Left ventricle myocardium inferior (tissue), 1 donor: ENCODE measurements at regions not wholly inside any gene's neighbourhood (a gene's known extent, or its start where the extent isn't known, plus 50 kb on each side); places are given as distances from the start of the nearest gene placed in this dataset.

Source experiments
- DNase-seq: peaks from one replicate; pipeline ENCODE4 v3.0.0-alpha.2; 2020
- H3K27ac ChIP-seq: fragments of 200-600 bp; replicated peaks from 2 replicates; pipeline ENCODE4 v1.8.0; 2021
- H3K27me3 ChIP-seq: fragments of 200-600 bp; 2 replicates; pipeline ENCODE4 v1.8.0; 2021; ENCODE audit warnings: low read depth
- H3K36me3 ChIP-seq: fragments of 200-600 bp; 2 replicates; pipeline ENCODE4 v1.8.0; 2021
- H3K4me1 ChIP-seq: fragments of 200-600 bp; 2 replicates; pipeline ENCODE4 v1.8.0; 2021
- H3K4me3 ChIP-seq: fragments of 200-600 bp; 2 replicates; pipeline ENCODE4 v1.8.0; 2021; ENCODE audit warnings: mild to moderate bottlenecking, moderate library complexity
- H3K9me3 ChIP-seq: fragments of 200-600 bp; replicated peaks from 2 replicates; pipeline ENCODE4 v1.8.0; 2021
- CTCF ChIP-seq: fragments of 200-600 bp; IDR thresholded peaks from 2 replicates; pipeline ENCODE4 v1.8.0; 2021; ENCODE audit warnings: antibody characterized with exemption, mild to moderate bottlenecking, borderline replicate concordance
- intact Hi-C: fragments of 100-400 bp; cut with micrococcal nuclease; formaldehyde crosslinking; loops from one replicate; pipeline ENCODE4 v1.11.0; 2022
- donor health status: DM: no; HTN: yes; CAD: no; lungs with severe emphysema.

DNA sequence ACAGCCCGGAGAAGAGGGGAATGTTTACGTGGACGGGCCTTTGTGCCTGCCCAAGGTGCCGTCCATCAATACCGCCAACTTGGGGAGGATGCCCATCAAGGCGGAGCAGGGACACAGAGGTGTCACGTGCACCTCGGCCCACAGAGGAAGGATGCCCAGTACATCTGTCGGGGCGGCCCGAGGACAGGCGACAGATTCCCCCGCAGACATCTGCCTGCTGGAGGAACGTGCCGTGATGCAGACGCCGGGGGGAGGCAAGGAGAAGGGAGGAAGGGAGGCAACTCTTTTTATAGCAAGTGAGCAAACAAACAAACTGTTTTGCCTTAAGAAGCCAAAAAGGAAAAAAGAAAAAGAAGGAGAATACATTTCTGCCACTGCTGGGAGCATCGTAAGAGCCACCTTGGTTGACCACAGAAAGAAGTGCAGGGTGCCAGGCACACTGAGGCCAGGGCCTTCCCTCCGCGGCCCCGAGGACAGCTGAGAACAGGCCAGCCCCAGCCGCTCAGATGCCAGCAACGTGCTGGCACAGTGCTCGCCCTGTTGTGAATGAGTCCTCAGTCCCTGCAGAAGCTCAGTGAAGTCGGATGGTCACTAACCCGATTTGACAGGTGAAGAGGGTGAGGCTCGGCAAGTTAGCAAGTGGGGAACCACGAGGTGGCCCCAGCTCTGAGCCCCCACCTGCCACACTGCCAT lies 146.4 kb downstream of the RBFOX3 start:
- H3K27me3 ChIP-seq: peaks cover 79% of the 10 kb centered on the region
- TF ChIP-seq CTCF: no peak
- no peaks in the 10 kb centered on the region for H3K4me1 ChIP-seq
- no peak overlapping the region for H3K27ac ChIP-seq
- no peak for DNase-seq
- H3K36me3 ChIP-seq: no peaks in the 10 kb centered on the region
- no peaks in the 10 kb centered on the region for H3K9me3 ChIP-seq
- no peak overlapping the region for H3K4me3 ChIP-seq
- intact Hi-C loops: no loop called here

DNA sequence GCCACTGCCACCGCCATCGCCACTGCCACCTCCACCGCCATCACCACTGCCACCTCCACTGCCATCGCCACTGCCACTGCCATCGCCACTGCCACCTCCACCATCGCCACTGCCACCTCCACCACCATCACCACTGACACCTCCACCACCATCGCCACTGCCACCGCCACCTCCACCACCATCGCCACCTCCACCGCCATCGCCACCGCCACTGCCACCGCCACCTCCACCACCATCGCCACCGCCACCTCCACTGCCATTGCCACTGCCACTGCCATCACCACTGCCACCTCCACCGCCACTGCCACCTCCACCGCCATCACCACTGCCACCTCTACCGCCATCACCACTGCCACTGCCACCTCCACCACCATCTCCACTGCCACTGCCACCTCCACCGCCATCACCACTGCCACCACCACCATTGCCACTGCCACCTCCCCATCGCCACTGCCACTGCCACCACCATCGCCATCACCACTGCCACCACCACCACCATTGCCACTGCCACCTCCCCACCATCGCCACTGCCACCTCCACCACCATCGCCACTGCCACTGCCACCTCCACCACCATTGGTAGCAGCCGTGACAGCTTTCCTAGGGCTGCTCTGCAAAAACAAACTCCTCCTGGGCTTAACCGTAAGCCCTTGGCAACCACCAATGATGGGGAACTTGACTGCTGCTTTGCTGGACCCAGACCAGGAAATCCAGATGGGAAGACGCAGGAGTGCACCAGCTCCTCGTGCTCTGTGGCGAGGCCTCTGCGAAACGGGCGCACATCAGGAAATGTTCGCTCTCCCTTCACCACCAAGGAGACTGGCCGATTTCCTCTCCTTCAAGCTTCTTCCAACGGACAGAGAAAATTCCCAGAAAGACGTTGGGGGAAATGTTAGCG lies 147.2 kb downstream of the RBFOX3 start:
- no peaks in the 10 kb centered on the region for H3K4me1 ChIP-seq
- TF ChIP-seq CTCF: no peak
- intact Hi-C loops: no loop called here
- no peaks in the 10 kb centered on the region for H3K9me3 ChIP-seq
- no peaks in the 10 kb centered on the region for H3K36me3 ChIP-seq
- no peak for DNase-seq
- no peak overlapping the region for H3K27ac ChIP-seq
- no peak overlapping the region for H3K4me3 ChIP-seq
- peaks cover 80% of the 10 kb centered on the region for H3K27me3 ChIP-seq

GRCh38 chr17:79461041-79461440 lies 149.8 kb downstream of the RBFOX3 start:
- Histone ChIP-seq H3K4me1 (no peaks in the 10 kb centered on the region), H3K27ac (no peak overlapping the region), H3K36me3 (no peaks in the 10 kb centered on the region), H3K4me3 (no peak overlapping the region), H3K27me3 (peaks cover 77% of the 10 kb centered on the region), H3K9me3 (no peaks in the 10 kb centered on the region)
- no peak for TF ChIP-seq CTCF
- no peak for DNase-seq
- intact Hi-C loops: no loop called here

DNA sequence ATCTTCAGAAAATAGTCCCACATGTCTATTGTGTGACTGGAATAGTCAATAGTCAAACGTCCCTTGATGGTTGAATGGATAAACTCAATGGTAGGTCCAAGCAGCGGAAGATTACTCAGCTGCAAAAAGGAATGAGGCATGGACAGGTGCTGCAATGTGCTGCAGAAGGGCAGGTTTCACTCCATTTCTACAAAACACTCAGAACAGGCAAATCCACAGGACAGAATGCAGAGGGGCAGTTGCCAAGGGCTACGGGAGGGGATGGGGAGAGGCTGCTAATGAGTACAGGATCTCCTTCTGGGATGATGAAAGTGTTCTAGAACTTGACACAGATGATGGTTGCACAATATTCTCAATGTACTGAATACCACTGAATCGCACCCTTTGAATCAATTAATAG lies 151.0 kb downstream of the RBFOX3 start:
- H3K27me3 ChIP-seq: peaks cover 77% of the 10 kb centered on the region
- H3K4me1 ChIP-seq: no peaks in the 10 kb centered on the region
- no peaks in the 10 kb centered on the region for H3K9me3 ChIP-seq
- no peak for TF ChIP-seq CTCF
- intact Hi-C loops: no loop called here
- no peak overlapping the region for H3K4me3 ChIP-seq
- H3K36me3 ChIP-seq: no peaks in the 10 kb centered on the region
- DNase-seq: no peak
- no peak overlapping the region for H3K27ac ChIP-seq

GRCh38 chr17:79459003-79459655 lies 151.7 kb downstream of the RBFOX3 start:
- no peak overlapping the region for H3K27ac ChIP-seq
- H3K27me3 ChIP-seq: peaks cover 77% of the 10 kb centered on the region
- H3K4me3 ChIP-seq: no peak overlapping the region
- no peaks in the 10 kb centered on the region for H3K36me3 ChIP-seq
- no peak for DNase-seq
- H3K4me1 ChIP-seq: no peaks in the 10 kb centered on the region
- H3K9me3 ChIP-seq: no peaks in the 10 kb centered on the region
- TF ChIP-seq CTCF: no peak
- intact Hi-C loops: no loop called here
